Gastroesophageal sphincter (tissue), 4 donors: ENCODE measurements at regions not wholly inside any gene's neighbourhood (a gene's known extent, or its start where the extent isn't known, plus 50 kb on each side); places are given as distances from the start of the nearest gene placed in this dataset.
A peak's percentile ranks its signal among the peaks of the same experiment; 100 is the strongest.

ENCODE experiments used
- ATAC-seq: fragments of 150-250 bp; one replicate; pipeline ENCODE4 v1.9.1; 2016; ENCODE audit warnings: mild to moderate bottlenecking, moderate library complexity
- H3K27ac ChIP-seq, 4 donors: fragments of 200-600 bp; sonication (generic) in 3 of 4; 1 replicate in 3 of 4; 2 replicates in 1 of 4; pipeline ENCODE4 v1.5.1; 2016 to 2019
- H3K27me3 ChIP-seq: fragments of 200-600 bp; sonication (generic); one replicate; pipeline ENCODE4 v1.5.1; 2019
- H3K36me3 ChIP-seq, 2 donors: fragments of 200-600 bp; sonication (generic); one replicate each; pipeline ENCODE4 v1.5.1; 2019; ENCODE audit warnings: control low read depth in 1 of 2
- H3K4me1 ChIP-seq, 3 donors: fragments of 200-600 bp; sonication (generic); 1 replicate in 2 of 3; 2 replicates in 1 of 3; pipeline ENCODE4 v1.5.1; 2016 to 2019; ENCODE audit warnings: control low read depth in 2 of 3
- H3K4me3 ChIP-seq, 2 donors: fragments of 200-600 bp; sonication (generic); one replicate each; pipeline ENCODE4 v1.5.1; 2019; ENCODE audit warnings: mild to moderate bottlenecking in 1 of 2, moderate library complexity in 1 of 2
- H3K9me3 ChIP-seq, 3 donors: fragments of 200-600 bp; sonication (generic); one replicate each; pipeline ENCODE4 v1.5.1; 2017 to 2019; ENCODE audit warnings: control low read depth in 2 of 3
- EP300 ChIP-seq: sonication (generic); formaldehyde crosslinking; IDR thresholded peaks from one replicate; pipeline ENCODE4 v1.6.1; 2017; ENCODE audit warnings: antibody characterized with exemption, mild to moderate bottlenecking
- POLR2A ChIP-seq, 2 donors: fragments of 450-650 bp; IDR thresholded peaks; one replicate each; pipeline ENCODE4 v1.6.1; 2017; ENCODE audit warnings: antibody characterized with exemption in 2 of 2, mild to moderate bottlenecking in 2 of 2, moderate library complexity in 1 of 2
- POLR2AphosphoS5 ChIP-seq: sonication (generic); formaldehyde crosslinking; IDR thresholded peaks from one replicate; pipeline ENCODE4 v1.6.1; 2017; ENCODE audit warnings: antibody characterized with exemption
- WGBS, 2 donors: methylation state at CpG; one replicate each; pipeline ENCODE4 v1.1.5; 2018; ENCODE audit warnings: low coverage in 1 of 2; 5-methylcytosine and 5-hydroxymethylcytosine counted together
- TF ChIP-seq, protein P1 (sequence below), 4 experiments: fragments of 200-600 bp in 2 of 4; fragments of 450-650 bp in 2 of 4; sonication (generic) in 1 of 4; IDR thresholded peaks; one replicate each; pipeline ENCODE4 v1.5.1; 2017 to 2019; ENCODE audit warnings: antibody characterized with exemption in 4 of 4, mild to moderate bottlenecking in 2 of 4, moderate library complexity in 2 of 4

DNA sequence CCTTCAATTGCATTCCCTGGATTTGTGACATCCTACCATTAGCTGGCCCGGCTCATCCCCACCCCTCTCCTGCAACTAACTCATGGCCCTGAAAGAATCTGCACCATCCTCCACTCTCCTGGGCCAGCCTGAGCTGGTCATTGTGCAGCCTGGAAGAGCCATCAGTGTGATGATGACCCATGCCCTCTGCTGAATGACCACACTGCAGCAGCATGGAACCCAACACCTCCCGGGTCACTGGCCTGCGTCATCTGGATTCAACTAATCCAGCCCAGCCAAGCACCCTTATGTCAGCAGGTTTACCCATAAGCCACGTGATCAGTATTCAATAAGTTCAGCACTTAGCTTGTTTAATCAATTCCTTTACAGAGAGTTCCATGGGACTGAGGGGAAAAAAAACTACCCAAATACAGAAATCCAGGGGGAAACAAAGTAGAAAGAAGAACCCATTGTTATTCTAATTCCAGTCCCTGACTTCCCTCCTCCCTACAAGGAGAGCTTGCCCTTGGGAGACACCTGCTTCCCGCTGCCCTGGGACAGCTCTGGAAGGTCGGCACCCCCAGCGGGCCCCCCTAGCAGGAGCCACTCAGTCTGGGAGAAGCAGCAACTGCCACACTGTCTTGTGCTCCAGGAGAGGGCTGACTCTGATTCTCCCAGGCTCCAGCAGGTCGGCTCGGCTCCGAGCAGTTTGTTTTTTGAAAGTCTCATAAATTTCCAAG lies 309.1 kb upstream of the TLE3 start:
- no peaks in the 10 kb centered on the region for H3K36me3 ChIP-seq
- no peak for ATAC-seq
- no peaks in the 10 kb centered on the region for H3K4me1 ChIP-seq
- TF ChIP-seq EP300: no peak
- TF ChIP-seq POLR2AphosphoS5: no peak
- peaks cover 21% of the 10 kb centered on the region for H3K27me3 ChIP-seq
- no peak overlapping the region for H3K4me3 ChIP-seq
- no peak overlapping the region for H3K27ac ChIP-seq
- WGBS, 2 donors: 69 to 74% methylated on average over 2 to 5 of the region's 10 CpGs
- peaks cover 0 to 31% (median 0%) of the 10 kb centered on the region in 3 donors for H3K9me3 ChIP-seq

DNA sequence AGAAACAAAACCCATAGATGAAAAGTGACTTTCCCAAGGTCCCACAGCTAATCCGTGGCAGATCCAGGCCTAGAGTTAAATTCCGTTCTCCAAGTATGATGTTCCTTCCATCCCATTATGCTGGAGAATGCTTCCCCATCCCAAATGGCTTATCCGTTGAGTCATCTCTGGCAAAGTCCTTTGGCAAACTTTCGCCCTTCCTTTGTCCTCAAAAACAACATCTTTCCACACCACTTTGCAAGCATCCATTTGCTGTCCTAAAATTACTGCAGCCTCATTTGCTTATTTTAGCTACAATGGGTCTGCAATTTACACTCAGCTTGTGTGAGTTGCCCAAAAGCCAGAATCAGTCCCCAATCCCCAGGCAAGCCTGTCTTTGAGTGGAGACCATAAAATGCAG lies 304.0 kb upstream of the TLE3 start:
- peak; percentile 68 for ATAC-seq
- WGBS, 2 donors: 59 to 90% methylated on average over 3 to 4 of the region's 4 CpGs

DNA sequence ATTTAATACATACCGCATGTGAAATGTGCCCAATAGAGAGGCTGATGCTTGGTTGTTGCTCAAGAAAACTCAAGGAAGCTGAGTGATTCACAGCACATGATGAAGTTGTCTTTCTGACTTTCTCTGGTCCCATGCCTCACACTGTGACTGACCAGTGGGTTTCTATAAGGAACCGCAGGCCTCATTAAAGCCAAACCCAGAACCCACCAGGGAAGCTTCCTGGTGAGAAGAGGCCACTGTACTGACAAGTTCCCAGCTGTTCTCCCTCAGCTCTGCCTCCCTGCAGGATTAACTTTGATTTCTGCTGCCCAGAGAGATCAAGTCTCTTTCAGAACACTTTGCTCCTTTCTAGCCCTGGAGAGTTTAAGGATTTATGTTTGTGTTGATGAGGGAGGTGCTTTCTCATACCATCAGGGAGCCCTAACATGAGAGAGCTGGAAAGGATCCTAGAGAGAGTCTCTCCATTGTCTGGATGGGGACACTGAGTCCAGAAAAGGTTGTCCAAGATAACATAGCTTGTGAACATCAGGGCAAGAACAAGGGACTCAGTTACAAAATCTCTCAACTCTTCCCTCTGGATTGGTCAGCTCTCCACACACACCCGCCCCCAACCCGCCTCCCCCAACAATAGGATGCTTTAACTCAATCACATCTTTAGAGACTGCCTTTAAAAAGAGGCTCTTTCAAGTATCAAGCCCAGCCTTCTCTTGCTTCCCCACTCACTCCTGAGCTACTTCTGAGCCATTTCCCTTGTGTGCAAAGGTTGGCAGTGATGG lies 303.2 kb upstream of the TLE3 start:
- ATAC-seq: peak; percentile 29
- H3K27ac ChIP-seq: peak overlapping the region in 2 of 4 donors; percentile 10 to 29

More for the DNA sequence above, 304.0 kb upstream of the TLE3 start:
- Histone ChIP-seq H3K27ac (peak overlapping the region in 1 of 4 donors; percentile 29), H3K27me3 (peaks cover 22% of the 10 kb centered on the region), H3K9me3 (peaks cover 0 to 8% (median 0%) of the 10 kb centered on the region in 3 donors), H3K4me3 (no peak overlapping the region), H3K4me1 (peaks cover 0 to 9% (median 0%) of the 10 kb centered on the region in 3 donors), H3K36me3 (no peaks in the 10 kb centered on the region)
- no peak for TF ChIP-seq POLR2A (IDR thresholded peaks at IDR 0.05)
- TF ChIP-seq, protein P1, sequence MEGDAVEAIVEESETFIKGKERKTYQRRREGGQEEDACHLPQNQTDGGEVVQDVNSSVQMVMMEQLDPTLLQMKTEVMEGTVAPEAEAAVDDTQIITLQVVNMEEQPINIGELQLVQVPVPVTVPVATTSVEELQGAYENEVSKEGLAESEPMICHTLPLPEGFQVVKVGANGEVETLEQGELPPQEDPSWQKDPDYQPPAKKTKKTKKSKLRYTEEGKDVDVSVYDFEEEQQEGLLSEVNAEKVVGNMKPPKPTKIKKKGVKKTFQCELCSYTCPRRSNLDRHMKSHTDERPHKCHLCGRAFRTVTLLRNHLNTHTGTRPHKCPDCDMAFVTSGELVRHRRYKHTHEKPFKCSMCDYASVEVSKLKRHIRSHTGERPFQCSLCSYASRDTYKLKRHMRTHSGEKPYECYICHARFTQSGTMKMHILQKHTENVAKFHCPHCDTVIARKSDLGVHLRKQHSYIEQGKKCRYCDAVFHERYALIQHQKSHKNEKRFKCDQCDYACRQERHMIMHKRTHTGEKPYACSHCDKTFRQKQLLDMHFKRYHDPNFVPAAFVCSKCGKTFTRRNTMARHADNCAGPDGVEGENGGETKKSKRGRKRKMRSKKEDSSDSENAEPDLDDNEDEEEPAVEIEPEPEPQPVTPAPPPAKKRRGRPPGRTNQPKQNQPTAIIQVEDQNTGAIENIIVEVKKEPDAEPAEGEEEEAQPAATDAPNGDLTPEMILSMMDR (IDR thresholded peaks at IDR 0.05): no peak
- peak; percentile 28 for TF ChIP-seq POLR2AphosphoS5
- TF ChIP-seq EP300: no peak

DNA sequence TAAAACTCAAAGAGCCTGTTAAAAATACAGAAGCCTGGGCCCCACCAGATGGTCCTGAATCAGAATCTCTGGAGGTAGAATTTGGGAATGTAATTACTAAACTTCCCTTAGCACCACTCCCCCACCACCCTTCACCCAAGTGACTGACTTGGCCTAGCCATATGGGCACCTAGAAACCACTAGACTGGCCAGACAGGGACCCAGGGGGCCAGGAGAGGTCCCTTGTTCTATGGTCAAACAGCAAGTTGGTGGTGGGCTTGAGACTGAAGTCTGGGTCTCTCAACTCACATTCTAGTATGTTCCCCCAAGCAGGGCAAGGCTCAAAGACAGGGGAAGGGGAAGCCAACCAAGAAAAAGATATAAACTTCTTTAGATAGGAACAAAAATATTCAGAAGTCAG lies 301.5 kb upstream of the TLE3 start:
- Histone ChIP-seq H3K9me3 (no peaks in the 10 kb centered on the region), H3K27ac (no peak overlapping the region), H3K4me3 (no peak overlapping the region), H3K4me1 (peaks cover 0 to 9% (median 0%) of the 10 kb centered on the region in 3 donors), H3K36me3 (no peaks in the 10 kb centered on the region), H3K27me3 (peaks cover 26% of the 10 kb centered on the region)
- no peak for ATAC-seq
- TF ChIP-seq POLR2A (IDR thresholded peaks at IDR 0.05): no peak
- TF ChIP-seq, protein P1 (IDR thresholded peaks at IDR 0.05): no peak
- no peak for TF ChIP-seq EP300
- no peak for TF ChIP-seq POLR2AphosphoS5

More for the DNA sequence above, 303.2 kb upstream of the TLE3 start:
- no peaks in the 10 kb centered on the region for H3K36me3 ChIP-seq
- H3K27me3 ChIP-seq: peaks cover 16% of the 10 kb centered on the region
- 75 to 100% methylated on average over 2 to 3 of the region's 4 CpGs for WGBS, 2 donors
- H3K4me1 ChIP-seq: peaks cover 0 to 9% (median 0%) of the 10 kb centered on the region in 3 donors
- peaks cover 0 to under 1% (median 0%) of the 10 kb centered on the region in 3 donors for H3K9me3 ChIP-seq
- TF ChIP-seq POLR2AphosphoS5 (no peak), EP300 (no peak), POLR2A (IDR thresholded peaks at IDR 0.05) (no peak)
- no peak overlapping the region for H3K4me3 ChIP-seq

DNA sequence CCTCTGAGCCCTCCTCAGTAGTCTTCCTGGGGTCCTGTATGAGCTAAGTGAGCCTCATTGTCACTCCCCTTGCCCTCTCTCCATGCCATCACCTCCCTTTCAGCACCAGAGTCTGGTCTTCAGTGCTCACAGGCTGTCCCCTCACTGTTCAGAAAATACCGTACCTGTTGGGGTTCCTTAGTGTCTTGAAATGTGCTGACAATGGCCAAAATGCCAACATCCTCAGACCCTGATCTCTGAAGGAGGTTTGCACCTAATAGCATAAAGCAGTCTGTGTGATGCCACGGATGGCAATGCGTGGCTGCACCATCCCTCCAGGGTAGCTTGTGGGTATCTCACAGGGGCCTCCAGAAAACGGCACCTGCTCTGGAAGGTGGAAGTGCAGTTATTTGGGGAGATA lies 301.0 kb upstream of the TLE3 start:
- ATAC-seq: no peak
- Histone ChIP-seq H3K27me3 (peaks cover 26% of the 10 kb centered on the region), H3K27ac (no peak overlapping the region), H3K4me1 (peaks cover 0 to 9% (median 0%) of the 10 kb centered on the region in 3 donors), H3K9me3 (no peaks in the 10 kb centered on the region), H3K36me3 (no peaks in the 10 kb centered on the region), H3K4me3 (no peak overlapping the region)
- TF ChIP-seq POLR2AphosphoS5 (no peak), POLR2A (IDR thresholded peaks at IDR 0.05) (no peak), EP300 (no peak)
- TF ChIP-seq, protein P1 (IDR thresholded peaks at IDR 0.05): no peak
- whole genome bisulfite sequencing, 2 donors: 100% methylated on average over 3 to 4 of the region's 4 CpGs
